ENCODE measurements at regions not wholly inside any gene's neighbourhood (a gene's known extent, or its start where the extent isn't known, plus 50 kb on each side); places are given as distances from the start of the nearest gene placed in this dataset.

DNA sequence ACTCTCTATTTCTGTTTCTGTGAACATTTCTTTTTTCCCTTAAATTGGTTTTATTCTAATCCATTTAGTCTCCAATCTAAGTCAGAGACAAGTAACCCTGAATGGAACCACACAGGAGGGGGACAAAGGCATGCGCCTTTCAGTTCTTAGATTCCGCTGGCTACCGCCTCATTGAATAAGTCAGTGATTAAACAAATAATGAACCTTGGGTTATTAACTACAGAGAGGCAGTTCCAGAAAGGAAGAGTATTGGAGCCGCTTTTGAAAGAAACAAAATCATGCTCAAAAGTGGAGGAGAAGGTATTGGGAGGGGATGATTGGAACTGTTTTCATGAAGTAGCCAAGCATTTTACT lies 459.8 kb upstream of the DAB1 start:
- TF ChIP-seq CTCF (conservative IDR thresholded peaks at IDR 0.05 in 1 of 2, IDR thresholded peaks at IDR 0.05 in 1 of 2; ENCODE audit: extremely low read depth in 1 of 2, insufficient read depth in 1 of 2, low read depth in 1 of 2, low read length in 2 of 2) (no peak), EZH2 (IDR thresholded peaks at IDR 0.05; ENCODE audit: borderline replicate concordance, low read length) (no peak)

All from mammary epithelial cell (primary cell).